NCI-H2227 treated with DMSO at 0.1 percent for 48 hours (cell line): ENCODE measurements at regions not wholly inside any gene's neighbourhood (a gene's known extent, or its start where the extent isn't known, plus 50 kb on each side); places are given as distances from the start of the nearest gene placed in this dataset.
"Not testable (repeated sequence)": the region's sequence is repeated elsewhere in the genome, so short reads cannot be mapped to it uniquely, and the experiment has no call there.

Experiments used
- DNase-seq: peaks from one replicate; lab custom pipeline; 2025; lab: John Stamatoyannopoulos, UW

GRCh38 chr9:94191706-94192105 is 67.4 kb upstream of the ZNF169 start:
- DNase-seq: not testable (repeated sequence)

- no peak for DNase-seq
These were observed 60.7 kb upstream of the ZNF169 start for GRCh38 chr9:94198414-94198813.

GRCh38 chr9:94199776-94200175 is 59.3 kb upstream of the ZNF169 start:
- no peak for DNase-seq

GRCh38 chr9:94204174-94204573 is 54.9 kb upstream of the ZNF169 start:
- DNase-seq: no peak

- DNase-seq: no peak
These were observed 51.3 kb upstream of the ZNF169 start for GRCh38 chr9:94207781-94208180.
